ENCODE measurements at regions not wholly inside any gene's neighbourhood (a gene's known extent, or its start where the extent isn't known, plus 50 kb on each side); places are given as distances from the start of the nearest gene placed in this dataset.

DNA sequence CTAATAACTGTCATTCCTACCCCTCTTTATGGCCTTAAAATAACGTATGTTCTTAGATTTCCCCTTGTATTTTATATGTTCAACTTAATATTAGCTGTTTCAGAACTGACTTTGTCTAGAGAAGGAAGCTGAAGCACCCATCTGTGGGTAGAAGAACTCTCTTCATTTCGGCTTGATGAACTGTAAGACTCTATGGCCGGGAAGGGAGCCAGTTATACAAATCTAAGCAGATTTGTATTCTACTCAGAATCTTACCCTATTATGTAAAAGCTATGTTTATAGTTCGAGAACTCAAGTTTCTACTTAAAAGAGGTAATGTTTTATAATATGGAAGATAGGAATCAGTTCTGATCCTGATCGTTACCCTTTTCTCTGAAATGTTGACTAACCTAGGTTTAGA, 390.9 kb upstream of the PRICKLE1 start:
- no peak overlapping the region for H3K4me3 ChIP-seq
- no peak for TF ChIP-seq CTCF (IDR thresholded peaks at IDR 0.05; ENCODE audit: low read depth, low read length)

DNA sequence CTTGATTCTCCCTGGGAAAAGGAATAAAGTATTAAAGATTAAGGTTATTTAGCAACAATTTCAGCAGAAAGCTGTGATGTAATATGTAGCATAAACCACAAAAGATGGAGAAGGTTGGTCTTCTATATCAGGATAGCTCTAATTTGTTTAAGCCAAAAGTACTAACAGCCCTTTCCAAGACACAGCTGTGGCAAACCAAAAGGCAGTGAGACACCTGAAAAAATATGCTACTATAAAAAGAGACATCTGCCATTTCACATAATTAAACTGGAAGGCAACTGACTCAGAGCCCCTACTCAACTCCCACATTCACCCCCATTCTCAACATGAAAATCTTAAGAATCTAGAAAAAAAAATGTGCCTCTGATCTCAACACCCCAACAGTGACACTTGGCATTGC, 390.2 kb upstream of the PRICKLE1 start:
- Histone ChIP-seq H3K9me3 (ENCODE audit: low read depth) (no peaks in the 10 kb centered on the region), H3K4me1 (ENCODE audit: low read depth) (peaks cover 17% of the 10 kb centered on the region), H3K27ac (no peak overlapping the region), H3K27me3 (no peaks in the 10 kb centered on the region), H3K4me3 (no peak overlapping the region), H3K36me3 (no peaks in the 10 kb centered on the region)
- no peak for TF ChIP-seq CTCF (IDR thresholded peaks at IDR 0.05; ENCODE audit: low read depth, low read length)
- no peak for DNase-seq (ENCODE audit: low read depth in 1 of 2, low spot score in 1 of 2)

More for the DNA sequence above, 390.9 kb upstream of the PRICKLE1 start:
- Histone ChIP-seq H3K27me3 (no peaks in the 10 kb centered on the region), H3K36me3 (no peaks in the 10 kb centered on the region), H3K9me3 (ENCODE audit: low read depth) (no peaks in the 10 kb centered on the region), H3K27ac (no peak overlapping the region), H3K4me1 (ENCODE audit: low read depth) (peaks cover 23% of the 10 kb centered on the region)
- DNase-seq (ENCODE audit: low read depth in 1 of 2, low spot score in 1 of 2) = no peak

DNA sequence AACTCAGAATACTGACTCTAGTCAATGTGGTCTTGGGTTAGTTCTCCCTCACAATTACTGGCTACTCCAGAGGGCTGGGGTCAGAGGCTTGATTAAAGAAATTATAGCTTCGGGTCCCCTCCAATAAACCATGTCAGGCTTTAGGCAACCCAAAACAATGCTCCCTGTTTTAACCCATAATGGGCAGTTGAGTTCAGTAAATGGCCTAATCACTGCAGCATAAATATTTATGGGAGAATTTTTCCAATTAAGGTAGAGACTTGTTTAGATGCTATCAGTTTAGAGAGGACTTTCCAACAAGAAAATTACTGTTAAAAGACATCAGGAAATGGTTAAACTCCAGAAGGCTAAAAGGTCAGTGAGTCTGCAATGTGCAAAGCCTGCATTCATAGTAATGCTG, 389.2 kb upstream of the PRICKLE1 start:
- H3K27me3 ChIP-seq = no peaks in the 10 kb centered on the region

GRCh38 chr12:42977451-42978230, 388.1 kb upstream of the PRICKLE1 start:
- Histone ChIP-seq H3K4me1 (ENCODE audit: low read depth) (peaks cover 12% of the 10 kb centered on the region), H3K27me3 (no peaks in the 10 kb centered on the region), H3K36me3 (no peaks in the 10 kb centered on the region), H3K9me3 (ENCODE audit: low read depth) (no peaks in the 10 kb centered on the region), H3K4me3 (no peak overlapping the region), H3K27ac (no peak overlapping the region)
- no peak for DNase-seq (ENCODE audit: low read depth in 1 of 2, low spot score in 1 of 2)
- TF ChIP-seq CTCF (IDR thresholded peaks at IDR 0.05; ENCODE audit: low read depth, low read length) = no peak

More for the DNA sequence above, 389.2 kb upstream of the PRICKLE1 start:
- TF ChIP-seq CTCF (IDR thresholded peaks at IDR 0.05; ENCODE audit: low read depth, low read length) = no peak
- Histone ChIP-seq H3K36me3 (no peaks in the 10 kb centered on the region), H3K4me3 (no peak overlapping the region), H3K4me1 (ENCODE audit: low read depth) (peaks cover 17% of the 10 kb centered on the region), H3K9me3 (ENCODE audit: low read depth) (no peaks in the 10 kb centered on the region), H3K27ac (no peak overlapping the region)
- no peak for DNase-seq (ENCODE audit: low read depth in 1 of 2, low spot score in 1 of 2)

DNA sequence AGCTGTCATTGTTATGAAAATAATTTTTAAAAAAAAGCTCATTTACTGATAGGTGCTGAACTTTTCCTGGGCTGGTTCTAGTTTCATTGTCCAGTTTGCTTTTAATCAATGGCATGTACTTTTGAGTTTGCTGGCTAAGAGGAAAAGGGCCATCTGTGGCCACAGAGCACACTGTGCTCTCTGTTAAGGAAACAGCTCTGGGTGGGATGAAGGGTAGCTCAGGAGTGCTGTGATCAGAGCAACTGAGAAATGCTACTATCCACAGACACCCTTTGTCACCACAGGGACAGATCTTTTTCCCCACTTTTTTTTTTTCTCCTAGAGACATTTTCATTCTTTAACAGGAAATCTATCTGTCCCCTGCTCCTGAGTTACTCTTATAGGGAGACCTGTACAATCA, 387.1 kb upstream of the PRICKLE1 start:
- Histone ChIP-seq H3K27me3 (no peaks in the 10 kb centered on the region), H3K4me3 (no peak overlapping the region), H3K36me3 (no peaks in the 10 kb centered on the region), H3K4me1 (ENCODE audit: low read depth) (peaks cover 11% of the 10 kb centered on the region), H3K9me3 (ENCODE audit: low read depth) (no peaks in the 10 kb centered on the region), H3K27ac (no peak overlapping the region)
- DNase-seq (ENCODE audit: low read depth in 1 of 2, low spot score in 1 of 2) = no peak
- TF ChIP-seq CTCF (IDR thresholded peaks at IDR 0.05; ENCODE audit: low read depth, low read length) = no peak
